ENCODE measurements at regions not wholly inside any gene's neighbourhood (a gene's known extent, or its start where the extent isn't known, plus 50 kb on each side); places are given as distances from the start of the nearest gene placed in this dataset.

DNA sequence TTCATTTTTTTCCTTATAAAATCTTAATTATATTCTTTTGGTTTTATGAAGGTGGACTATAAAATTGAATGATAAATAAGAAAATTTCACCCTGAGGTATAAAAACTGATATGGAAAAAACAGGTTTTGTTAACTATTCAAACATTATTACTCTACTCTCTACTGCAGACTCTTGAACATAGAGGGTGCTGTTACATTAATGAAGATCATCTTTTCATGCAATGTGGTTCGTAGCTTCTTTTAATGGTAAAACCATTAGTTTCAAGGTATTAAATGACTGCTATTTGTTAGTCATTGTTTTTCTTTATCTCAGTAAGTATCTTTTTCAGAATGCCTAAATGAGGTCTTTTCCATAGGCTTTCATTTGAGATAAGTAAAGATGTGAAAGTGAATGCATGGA is 510.4 kb downstream of the SLC16A7 start:
- DNase-seq (ENCODE audit: low spot score): no peak
- H3K4me1 Mint-ChIP-seq: no peaks in the 10 kb centered on the region
- no peaks in the 10 kb centered on the region for H3K36me3 Mint-ChIP-seq
- TF ChIP-seq GTF2I (CRISPR knock-in tag; conservative IDR thresholded peaks at IDR 0.05) (no peak), OVOL2 (CRISPR knock-in tag; IDR thresholded peaks at IDR 0.05; ENCODE audit: borderline replicate concordance) (no peak), SP1 (CRISPR knock-in tag; conservative IDR thresholded peaks at IDR 0.05) (no peak)
- ATAC-seq: no peak
- ChIA-PET POLR2A (interaction anchor here (0.6 kb wide), 1 partner anchor 444 kb away, joined by 4 read pairs; no protein-coding TSS in a partner anchor), CTCF (interaction anchor here (1.2 kb wide), 1 partner anchor 388 kb away, joined by 5 read pairs; no protein-coding TSS in a partner anchor)
- H3K27ac Mint-ChIP-seq: no peak overlapping the region
- no peaks in the 10 kb centered on the region for H3K9me3 Mint-ChIP-seq
- H3K27me3 Mint-ChIP-seq (ENCODE audit: low read depth): no peaks in the 10 kb centered on the region
- no peak overlapping the region for H3K4me3 Mint-ChIP-seq

GRCh38 chr12:60107992-60108391 is 512.2 kb downstream of the SLC16A7 start:
- TF ChIP-seq GRHL2 (CRISPR knock-in tag; IDR thresholded peaks at IDR 0.05; ENCODE audit: insufficient replicate concordance, severe bottlenecking) (no peak), PREB (CRISPR knock-in tag; IDR thresholded peaks at IDR 0.05; ENCODE audit: borderline replicate concordance) (no peak)
- TF ChIP-seq, protein P1, sequence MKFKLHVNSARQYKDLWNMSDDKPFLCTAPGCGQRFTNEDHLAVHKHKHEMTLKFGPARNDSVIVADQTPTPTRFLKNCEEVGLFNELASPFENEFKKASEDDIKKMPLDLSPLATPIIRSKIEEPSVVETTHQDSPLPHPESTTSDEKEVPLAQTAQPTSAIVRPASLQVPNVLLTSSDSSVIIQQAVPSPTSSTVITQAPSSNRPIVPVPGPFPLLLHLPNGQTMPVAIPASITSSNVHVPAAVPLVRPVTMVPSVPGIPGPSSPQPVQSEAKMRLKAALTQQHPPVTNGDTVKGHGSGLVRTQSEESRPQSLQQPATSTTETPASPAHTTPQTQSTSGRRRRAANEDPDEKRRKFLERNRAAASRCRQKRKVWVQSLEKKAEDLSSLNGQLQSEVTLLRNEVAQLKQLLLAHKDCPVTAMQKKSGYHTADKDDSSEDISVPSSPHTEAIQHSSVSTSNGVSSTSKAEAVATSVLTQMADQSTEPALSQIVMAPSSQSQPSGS (CRISPR knock-in tag; IDR thresholded peaks at IDR 0.05; ENCODE audit: borderline replicate concordance, low read depth): no peak
- TF ChIP-seq, protein P2, sequence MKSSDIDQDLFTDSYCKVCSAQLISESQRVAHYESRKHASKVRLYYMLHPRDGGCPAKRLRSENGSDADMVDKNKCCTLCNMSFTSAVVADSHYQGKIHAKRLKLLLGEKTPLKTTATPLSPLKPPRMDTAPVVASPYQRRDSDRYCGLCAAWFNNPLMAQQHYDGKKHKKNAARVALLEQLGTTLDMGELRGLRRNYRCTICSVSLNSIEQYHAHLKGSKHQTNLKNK (CRISPR knock-in tag; IDR thresholded peaks at IDR 0.05): no peak
- no peaks in the 10 kb centered on the region for H3K27me3 Mint-ChIP-seq (ENCODE audit: low read depth)
- H3K27ac Mint-ChIP-seq: no peak overlapping the region
- DNase-seq (ENCODE audit: low spot score) (no peak), ATAC-seq (no peak)
- no peaks in the 10 kb centered on the region for H3K9me3 Mint-ChIP-seq
- no peak overlapping the region for H3K4me3 Mint-ChIP-seq
- ChIA-PET CTCF (no interaction called here), POLR2A (no interaction called here)
- H3K4me1 Mint-ChIP-seq: no peaks in the 10 kb centered on the region
- H3K36me3 Mint-ChIP-seq: no peaks in the 10 kb centered on the region

GRCh38 chr12:60112063-60112462 is 516.2 kb downstream of the SLC16A7 start:
- H3K27ac Mint-ChIP-seq: no peak overlapping the region
- H3K27me3 Mint-ChIP-seq (ENCODE audit: low read depth): no peaks in the 10 kb centered on the region
- H3K4me1 Mint-ChIP-seq: no peaks in the 10 kb centered on the region
- peaks cover 10% of the 10 kb centered on the region; the same call in 1 of the 2 replicates for H3K9me3 Mint-ChIP-seq
- CTCF ChIA-PET: no interaction called here
- POLR2A ChIA-PET: no interaction called here
- no peak for DNase-seq (ENCODE audit: low spot score)
- H3K36me3 Mint-ChIP-seq: no peaks in the 10 kb centered on the region
- no peak overlapping the region for H3K4me3 Mint-ChIP-seq
- no peak for ATAC-seq
- TF ChIP-seq RORB (CRISPR knock-in tag; IDR thresholded peaks at IDR 0.05): no peak
- no peak for TF ChIP-seq JUN (CRISPR knock-in tag; IDR thresholded peaks at IDR 0.05)
- TF ChIP-seq CREB1 (CRISPR knock-in tag; IDR thresholded peaks at IDR 0.05): no peak
- no peak for TF ChIP-seq E2F4 (CRISPR knock-in tag; IDR thresholded peaks at IDR 0.05; ENCODE audit: borderline replicate concordance, low read depth)
- TF ChIP-seq ZNF671 (CRISPR knock-in tag; IDR thresholded peaks at IDR 0.05): no peak
- TF ChIP-seq ZNF219 (CRISPR knock-in tag; IDR thresholded peaks at IDR 0.05; ENCODE audit: borderline replicate concordance): no peak
- no peak for TF ChIP-seq ZNF416 (CRISPR knock-in tag; IDR thresholded peaks at IDR 0.05)
- TF ChIP-seq, protein P3, sequence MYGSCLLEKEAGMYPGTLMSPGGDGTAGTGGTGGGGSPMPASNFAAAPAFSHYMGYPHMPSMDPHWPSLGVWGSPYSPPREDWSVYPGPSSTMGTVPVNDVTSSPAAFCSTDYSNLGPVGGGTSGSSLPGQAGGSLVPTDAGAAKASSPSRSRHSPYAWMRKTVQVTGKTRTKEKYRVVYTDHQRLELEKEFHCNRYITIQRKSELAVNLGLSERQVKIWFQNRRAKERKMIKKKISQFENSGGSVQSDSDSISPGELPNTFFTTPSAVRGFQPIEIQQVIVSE (CRISPR knock-in tag; IDR thresholded peaks at IDR 0.05; ENCODE audit: borderline replicate concordance): no peak
- no peak for TF ChIP-seq TP53 (CRISPR knock-in tag; IDR thresholded peaks at IDR 0.05)
- no peak for TF ChIP-seq ZNF512 (CRISPR knock-in tag; IDR thresholded peaks at IDR 0.05; ENCODE audit: borderline replicate concordance)
- TF ChIP-seq ZNF396 (CRISPR knock-in tag; IDR thresholded peaks at IDR 0.05; ENCODE audit: borderline replicate concordance): no peak
- TF ChIP-seq, protein P1 (CRISPR knock-in tag; IDR thresholded peaks at IDR 0.05; ENCODE audit: borderline replicate concordance, low read depth): no peak
- TF ChIP-seq NFYB (CRISPR knock-in tag; conservative IDR thresholded peaks at IDR 0.05; ENCODE audit: low read depth): no peak
- TF ChIP-seq, protein P4, sequence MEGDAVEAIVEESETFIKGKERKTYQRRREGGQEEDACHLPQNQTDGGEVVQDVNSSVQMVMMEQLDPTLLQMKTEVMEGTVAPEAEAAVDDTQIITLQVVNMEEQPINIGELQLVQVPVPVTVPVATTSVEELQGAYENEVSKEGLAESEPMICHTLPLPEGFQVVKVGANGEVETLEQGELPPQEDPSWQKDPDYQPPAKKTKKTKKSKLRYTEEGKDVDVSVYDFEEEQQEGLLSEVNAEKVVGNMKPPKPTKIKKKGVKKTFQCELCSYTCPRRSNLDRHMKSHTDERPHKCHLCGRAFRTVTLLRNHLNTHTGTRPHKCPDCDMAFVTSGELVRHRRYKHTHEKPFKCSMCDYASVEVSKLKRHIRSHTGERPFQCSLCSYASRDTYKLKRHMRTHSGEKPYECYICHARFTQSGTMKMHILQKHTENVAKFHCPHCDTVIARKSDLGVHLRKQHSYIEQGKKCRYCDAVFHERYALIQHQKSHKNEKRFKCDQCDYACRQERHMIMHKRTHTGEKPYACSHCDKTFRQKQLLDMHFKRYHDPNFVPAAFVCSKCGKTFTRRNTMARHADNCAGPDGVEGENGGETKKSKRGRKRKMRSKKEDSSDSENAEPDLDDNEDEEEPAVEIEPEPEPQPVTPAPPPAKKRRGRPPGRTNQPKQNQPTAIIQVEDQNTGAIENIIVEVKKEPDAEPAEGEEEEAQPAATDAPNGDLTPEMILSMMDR (IDR thresholded peaks at IDR 0.05): no peak
